Loucy (cell line): ENCODE measurements at regions not wholly inside any gene's neighbourhood (a gene's known extent, or its start where the extent isn't known, plus 50 kb on each side); places are given as distances from the start of the nearest gene placed in this dataset.

Experiments used
- EZH2phosphoT487 ChIP-seq: fragments of 200-600 bp; IDR thresholded peaks from 2 replicates; pipeline ENCODE4 v1.6.1; 2018; ENCODE audit warnings: antibody characterized with exemption, mild to moderate bottlenecking, moderate library complexity, borderline replicate concordance
- TF ChIP-seq, protein P1 (sequence below): fragments of 200-600 bp; sonication (generic); conservative IDR thresholded peaks from 2 replicates; pipeline ENCODE4 v1.5.1; 2014; ENCODE audit warnings: mild to moderate bottlenecking, antibody characterized with exemption, low read length

DNA sequence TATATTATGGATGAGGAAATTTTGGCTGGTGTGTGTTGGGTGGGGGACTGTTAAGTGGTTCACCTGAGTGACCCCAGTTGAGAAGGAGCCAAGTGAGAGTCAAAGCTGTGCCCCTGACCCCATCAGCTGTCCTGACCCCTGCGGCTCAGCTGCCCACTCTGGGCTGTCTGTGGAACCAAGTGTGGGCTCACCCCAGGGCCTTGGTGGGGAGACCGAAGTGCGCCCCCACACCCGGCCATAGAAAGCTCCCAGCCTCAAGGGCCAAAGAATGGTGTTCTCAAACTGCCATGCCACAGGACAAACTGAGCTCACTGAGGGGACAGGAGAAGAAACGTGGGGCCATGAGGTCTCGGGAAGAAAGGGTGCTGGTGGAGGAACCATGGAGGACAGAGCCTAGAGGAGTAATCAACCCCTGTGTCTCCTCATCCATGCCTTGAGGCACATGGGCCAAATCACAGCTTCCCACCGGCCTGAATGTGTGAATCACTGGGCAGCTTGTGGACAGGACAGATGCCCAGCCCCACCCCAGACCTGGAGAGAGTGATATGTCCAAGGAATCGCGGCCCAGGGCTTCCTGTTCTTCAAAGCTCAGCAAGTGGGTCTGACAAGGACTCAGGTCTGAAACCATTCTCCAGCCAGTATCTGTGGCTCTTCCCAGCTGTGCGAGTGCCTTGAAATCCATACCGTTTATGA is 86.2 kb upstream of the CACUL1 start:
- TF ChIP-seq, protein P1, sequence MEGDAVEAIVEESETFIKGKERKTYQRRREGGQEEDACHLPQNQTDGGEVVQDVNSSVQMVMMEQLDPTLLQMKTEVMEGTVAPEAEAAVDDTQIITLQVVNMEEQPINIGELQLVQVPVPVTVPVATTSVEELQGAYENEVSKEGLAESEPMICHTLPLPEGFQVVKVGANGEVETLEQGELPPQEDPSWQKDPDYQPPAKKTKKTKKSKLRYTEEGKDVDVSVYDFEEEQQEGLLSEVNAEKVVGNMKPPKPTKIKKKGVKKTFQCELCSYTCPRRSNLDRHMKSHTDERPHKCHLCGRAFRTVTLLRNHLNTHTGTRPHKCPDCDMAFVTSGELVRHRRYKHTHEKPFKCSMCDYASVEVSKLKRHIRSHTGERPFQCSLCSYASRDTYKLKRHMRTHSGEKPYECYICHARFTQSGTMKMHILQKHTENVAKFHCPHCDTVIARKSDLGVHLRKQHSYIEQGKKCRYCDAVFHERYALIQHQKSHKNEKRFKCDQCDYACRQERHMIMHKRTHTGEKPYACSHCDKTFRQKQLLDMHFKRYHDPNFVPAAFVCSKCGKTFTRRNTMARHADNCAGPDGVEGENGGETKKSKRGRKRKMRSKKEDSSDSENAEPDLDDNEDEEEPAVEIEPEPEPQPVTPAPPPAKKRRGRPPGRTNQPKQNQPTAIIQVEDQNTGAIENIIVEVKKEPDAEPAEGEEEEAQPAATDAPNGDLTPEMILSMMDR = no peak
- TF ChIP-seq EZH2phosphoT487 = no peak
